ENCODE measurements at regions not wholly inside any gene's neighbourhood (a gene's known extent, or its start where the extent isn't known, plus 50 kb on each side); places are given as distances from the start of the nearest gene placed in this dataset.

DNA sequence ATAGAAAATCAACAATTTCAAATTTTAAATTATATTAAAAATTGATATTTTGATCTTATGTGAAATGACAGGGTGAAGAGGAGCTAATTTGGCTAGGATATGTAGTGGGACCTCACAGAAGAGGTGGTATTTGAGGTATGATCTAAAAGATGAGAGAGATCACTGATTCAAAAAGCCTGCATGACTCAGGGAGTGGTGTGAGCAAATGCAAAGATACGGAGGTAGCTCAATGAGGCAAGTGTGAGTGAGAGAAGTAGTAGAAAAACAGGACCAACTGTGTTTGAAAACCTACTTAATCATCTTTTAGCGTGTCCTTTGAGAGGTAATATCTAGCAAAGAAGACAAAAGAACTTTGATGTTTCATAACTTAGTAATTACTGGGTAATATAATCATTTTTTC lies 557.5 kb downstream of the DSC3 start:
- no peak for TF ChIP-seq GABPA (IDR thresholded peaks at IDR 0.05; ENCODE audit: low read depth)
- TF ChIP-seq SPI1 (IDR thresholded peaks at IDR 0.05; ENCODE audit: borderline replicate concordance, low read depth): no peak
- TF ChIP-seq, protein P1, sequence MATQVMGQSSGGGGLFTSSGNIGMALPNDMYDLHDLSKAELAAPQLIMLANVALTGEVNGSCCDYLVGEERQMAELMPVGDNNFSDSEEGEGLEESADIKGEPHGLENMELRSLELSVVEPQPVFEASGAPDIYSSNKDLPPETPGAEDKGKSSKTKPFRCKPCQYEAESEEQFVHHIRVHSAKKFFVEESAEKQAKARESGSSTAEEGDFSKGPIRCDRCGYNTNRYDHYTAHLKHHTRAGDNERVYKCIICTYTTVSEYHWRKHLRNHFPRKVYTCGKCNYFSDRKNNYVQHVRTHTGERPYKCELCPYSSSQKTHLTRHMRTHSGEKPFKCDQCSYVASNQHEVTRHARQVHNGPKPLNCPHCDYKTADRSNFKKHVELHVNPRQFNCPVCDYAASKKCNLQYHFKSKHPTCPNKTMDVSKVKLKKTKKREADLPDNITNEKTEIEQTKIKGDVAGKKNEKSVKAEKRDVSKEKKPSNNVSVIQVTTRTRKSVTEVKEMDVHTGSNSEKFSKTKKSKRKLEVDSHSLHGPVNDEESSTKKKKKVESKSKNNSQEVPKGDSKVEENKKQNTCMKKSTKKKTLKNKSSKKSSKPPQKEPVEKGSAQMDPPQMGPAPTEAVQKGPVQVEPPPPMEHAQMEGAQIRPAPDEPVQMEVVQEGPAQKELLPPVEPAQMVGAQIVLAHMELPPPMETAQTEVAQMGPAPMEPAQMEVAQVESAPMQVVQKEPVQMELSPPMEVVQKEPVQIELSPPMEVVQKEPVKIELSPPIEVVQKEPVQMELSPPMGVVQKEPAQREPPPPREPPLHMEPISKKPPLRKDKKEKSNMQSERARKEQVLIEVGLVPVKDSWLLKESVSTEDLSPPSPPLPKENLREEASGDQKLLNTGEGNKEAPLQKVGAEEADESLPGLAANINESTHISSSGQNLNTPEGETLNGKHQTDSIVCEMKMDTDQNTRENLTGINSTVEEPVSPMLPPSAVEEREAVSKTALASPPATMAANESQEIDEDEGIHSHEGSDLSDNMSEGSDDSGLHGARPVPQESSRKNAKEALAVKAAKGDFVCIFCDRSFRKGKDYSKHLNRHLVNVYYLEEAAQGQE (IDR thresholded peaks at IDR 0.05; ENCODE audit: insufficient replicate concordance, low read depth): no peak
- no peak for TF ChIP-seq POLR2AphosphoS5 (IDR thresholded peaks at IDR 0.05; ENCODE audit: low read depth)
- no peak for TF ChIP-seq CTCF (IDR thresholded peaks at IDR 0.05; ENCODE audit: insufficient read depth, low read length)
- Histone ChIP-seq H3K27me3 (ENCODE audit: insufficient read depth, poor library complexity, severe bottlenecking) (no peaks in the 10 kb centered on the region), H3K4me3 (replicated peaks; ENCODE audit: insufficient read depth, low read length) (no peak overlapping the region), H3K27ac (replicated peaks) (no peak overlapping the region)
- no peak for DNase-seq (ENCODE audit: low read depth in 1 of 2, low spot score in 1 of 2)

DNA sequence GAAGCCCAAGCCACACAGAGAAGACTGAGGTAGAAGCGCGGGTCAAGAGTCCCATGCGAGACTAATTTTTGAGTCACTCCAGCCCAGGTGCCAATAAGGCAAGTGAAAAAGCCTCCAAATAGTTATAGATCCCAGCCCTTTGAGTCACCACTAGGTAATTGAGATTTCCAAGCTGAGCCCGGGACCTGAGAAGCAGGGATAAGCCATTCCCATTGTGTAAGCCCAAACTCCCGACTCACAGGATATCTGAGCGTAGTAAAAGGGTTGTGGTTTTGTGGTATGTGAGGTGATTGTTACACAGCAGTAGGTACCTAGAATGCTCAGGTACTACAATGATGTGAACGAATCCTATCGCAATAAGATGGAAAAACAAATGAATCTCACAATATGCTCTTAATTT lies 560.7 kb downstream of the DSC3 start:
- no peak overlapping the region for H3K27ac ChIP-seq (replicated peaks)
- DNase-seq (ENCODE audit: low read depth in 1 of 2, low spot score in 1 of 2): no peak
- TF ChIP-seq POLR2AphosphoS5 (IDR thresholded peaks at IDR 0.05; ENCODE audit: low read depth) (no peak), CTCF (IDR thresholded peaks at IDR 0.05; ENCODE audit: insufficient read depth, low read length) (no peak), SPI1 (IDR thresholded peaks at IDR 0.05; ENCODE audit: borderline replicate concordance, low read depth) (no peak), GABPA (IDR thresholded peaks at IDR 0.05; ENCODE audit: low read depth) (no peak)
- TF ChIP-seq, protein P1 (IDR thresholded peaks at IDR 0.05; ENCODE audit: insufficient replicate concordance, low read depth): no peak
- H3K4me3 ChIP-seq (replicated peaks; ENCODE audit: insufficient read depth, low read length): no peak overlapping the region
- no peaks in the 10 kb centered on the region for H3K27me3 ChIP-seq (ENCODE audit: insufficient read depth, poor library complexity, severe bottlenecking)

DNA sequence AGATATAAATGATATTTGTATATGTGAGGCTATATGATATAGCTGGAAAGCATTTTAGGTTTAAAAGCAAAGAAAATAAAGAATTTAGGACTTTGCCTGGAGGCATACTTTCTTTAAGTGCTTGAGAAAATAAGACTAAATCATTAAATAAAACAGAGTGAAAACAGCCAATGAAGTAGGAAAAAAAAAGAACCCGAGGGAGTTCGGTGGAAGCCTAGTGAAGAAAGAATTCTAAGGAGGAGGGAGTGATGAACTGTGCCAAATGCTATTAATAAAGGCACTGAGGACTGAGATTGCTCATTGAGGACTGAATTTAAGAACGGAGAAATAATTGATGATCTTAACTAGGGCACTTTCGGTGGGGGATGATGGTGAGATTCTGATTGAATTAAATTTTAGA lies 573.5 kb downstream of the DSC3 start:
- Histone ChIP-seq H3K27me3 (ENCODE audit: insufficient read depth, poor library complexity, severe bottlenecking) (no peaks in the 10 kb centered on the region), H3K4me3 (replicated peaks; ENCODE audit: insufficient read depth, low read length) (no peak overlapping the region), H3K27ac (replicated peaks) (no peak overlapping the region)
- DNase-seq (ENCODE audit: low read depth in 1 of 2, low spot score in 1 of 2): no peak
- no peak for TF ChIP-seq POLR2AphosphoS5 (IDR thresholded peaks at IDR 0.05; ENCODE audit: low read depth)
- no peak for TF ChIP-seq CTCF (IDR thresholded peaks at IDR 0.05; ENCODE audit: insufficient read depth, low read length)
- TF ChIP-seq, protein P1 (IDR thresholded peaks at IDR 0.05; ENCODE audit: insufficient replicate concordance, low read depth): no peak
- no peak for TF ChIP-seq GABPA (IDR thresholded peaks at IDR 0.05; ENCODE audit: low read depth)
- no peak for TF ChIP-seq SPI1 (IDR thresholded peaks at IDR 0.05; ENCODE audit: borderline replicate concordance, low read depth)
